Thyroid gland (tissue), 4 donors: ENCODE measurements at regions not wholly inside any gene's neighbourhood (a gene's known extent, or its start where the extent isn't known, plus 50 kb on each side); places are given as distances from the start of the nearest gene placed in this dataset.

Source experiments
- CTCF ChIP-seq, 6 experiments: fragments of 200-600 bp in 3 of 6; fragments of 450-650 bp in 3 of 6; sonication (generic) in 3 of 6; IDR thresholded peaks; one replicate each; pipeline ENCODE4 v1.5.1; 2016 to 2019; ENCODE audit warnings: antibody characterized with exemption in 6 of 6, mild to moderate bottlenecking in 2 of 6, inconsistent platforms in 1 of 6, moderate library complexity in 1 of 6
- POLR2A ChIP-seq, 2 donors: fragments of 450-650 bp; IDR thresholded peaks; one replicate each; pipeline ENCODE4 v1.6.1; 2017; ENCODE audit warnings: antibody characterized with exemption in 2 of 2, mild to moderate bottlenecking in 2 of 2, moderate library complexity in 1 of 2

DNA sequence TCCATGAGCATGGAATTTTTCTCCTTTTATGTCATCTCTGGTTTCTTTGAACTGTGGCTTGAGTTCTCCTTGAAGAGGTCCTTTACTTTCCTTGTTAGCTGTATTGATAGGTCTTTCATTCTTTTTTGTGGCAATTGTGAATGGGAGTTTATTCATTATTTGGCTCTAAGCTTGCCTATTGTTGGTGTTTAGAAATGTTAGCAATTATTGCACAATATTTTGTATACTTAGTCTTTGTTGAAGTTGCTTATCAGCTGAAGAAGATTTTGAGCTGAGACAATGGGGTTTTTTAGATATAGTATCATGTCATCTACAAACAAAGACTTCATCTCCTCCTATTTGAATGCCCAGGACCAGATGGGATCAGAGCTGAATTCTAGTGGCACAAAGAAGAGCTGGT, 1143.8 kb downstream of the XPNPEP1 start:
- TF ChIP-seq CTCF (IDR thresholded peaks at IDR 0.05), result no peak
- no peak for TF ChIP-seq POLR2A (IDR thresholded peaks at IDR 0.05)
